Small intestine (tissue), 7 donors: ENCODE measurements at regions not wholly inside any gene's neighbourhood (a gene's known extent, or its start where the extent isn't known, plus 50 kb on each side); places are given as distances from the start of the nearest gene placed in this dataset.

Experiments used
- DNase-seq, 2 donors: peaks; one replicate each; pipeline versions ENCODE4 v3.0.0 to v3.0.0-alpha.2; 2013
- FAIRE-seq: peaks from 2 replicates; lab custom pipeline; 2012; peaks lifted over from hg19 to GRCh38; lab: Jason Lieb, UNC
- H3K27ac ChIP-seq, 3 donors: one replicate each; pipeline ENCODE4 v1.5.1; 2013; ENCODE audit warnings: low read length in 2 of 3, mild to moderate bottlenecking in 2 of 3, control low read depth in 1 of 3, inconsistent platforms in 1 of 3, low read depth in 1 of 3, moderate library complexity in 1 of 3
- H3K27me3 ChIP-seq, 3 donors: one replicate each; pipeline ENCODE4 v1.6.1; 2013; ENCODE audit warnings: low read length in 3 of 3, inconsistent platforms in 1 of 3; ENCODE audit not compliant: control insufficient read depth in 3 of 3, insufficient read depth in 3 of 3
- H3K36me3 ChIP-seq, 3 donors: one replicate each; pipeline ENCODE4 v1.6.1; 2013; ENCODE audit warnings: low read length in 3 of 3, inconsistent platforms in 1 of 3, low read depth in 1 of 3, mild to moderate bottlenecking in 1 of 3, moderate library complexity in 1 of 3; ENCODE audit not compliant: control insufficient read depth in 3 of 3, insufficient read depth in 2 of 3
- H3K4me1 ChIP-seq, 3 donors: one replicate each; pipeline ENCODE4 v1.6.1; 2013; ENCODE audit warnings: low read length in 2 of 3, inconsistent platforms in 1 of 3, low read depth in 1 of 3, mild to moderate bottlenecking in 1 of 3, moderate library complexity in 1 of 3; ENCODE audit not compliant: control insufficient read depth in 3 of 3, insufficient read depth in 2 of 3
- H3K4me3 ChIP-seq, 3 donors: one replicate each; pipeline ENCODE4 v1.5.1; 2013; ENCODE audit warnings: low read length in 3 of 3, control low read depth in 1 of 3, inconsistent platforms in 1 of 3, low read depth in 1 of 3, mild to moderate bottlenecking in 1 of 3, moderate library complexity in 1 of 3
- H3K9me3 ChIP-seq, 2 donors: one replicate each; pipeline ENCODE4 v1.6.1; 2013; ENCODE audit warnings: low read depth in 1 of 2, low read length in 1 of 2; ENCODE audit not compliant: control insufficient read depth in 2 of 2, insufficient read depth in 1 of 2
- WGBS, 3 donors: extraction: QIAGEN DNeasy Blood & Tissue Kit; methylation state at CpG; one replicate each; pipeline ENCODE4 v1.1.7; 2013; 5-methylcytosine and 5-hydroxymethylcytosine counted together
- donor health status: healthy with polysubstance abuse.
- donor health status: control.
- donor health status: control.
- donor health status: Bipolar disorder and iron deficiency.
- donor health status: healthy.

DNA sequence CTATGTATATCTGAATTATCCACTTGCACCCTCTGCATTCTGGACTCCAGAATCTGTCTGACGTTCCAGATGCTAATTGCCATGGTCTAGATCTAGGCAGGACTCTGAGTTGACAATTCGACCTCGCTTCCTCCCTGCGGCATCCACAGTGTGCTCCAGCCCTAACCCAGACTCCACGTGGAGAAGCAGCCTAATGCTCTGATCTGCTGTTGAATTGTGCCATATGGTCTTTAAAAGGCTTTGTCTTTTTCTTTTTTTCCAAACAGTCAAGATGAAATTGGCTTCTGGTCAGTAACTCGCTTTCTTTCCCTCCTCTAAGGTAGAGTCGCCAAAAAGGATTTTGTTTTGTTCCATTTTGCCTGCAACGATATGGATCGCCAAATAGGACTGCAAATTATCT is 752.6 kb upstream of the ID2 start:
- H3K27me3 ChIP-seq, result no peaks in the 10 kb centered on the region
- WGBS, 3 donors, result 75 to 88% (median 87%) methylated on average over 9 of the region's 9 CpGs
- H3K4me3 ChIP-seq, result no peak overlapping the region
- H3K27ac ChIP-seq, result no peak overlapping the region
- no peaks in the 10 kb centered on the region for H3K36me3 ChIP-seq
- DNase-seq (no peak), FAIRE-seq (no peak)
- H3K4me1 ChIP-seq, result peaks cover 0 to 9% (median 0%) of the 10 kb centered on the region in 3 donors
- peaks cover 0 to 4% of the 10 kb centered on the region in 2 donors for H3K9me3 ChIP-seq

DNA sequence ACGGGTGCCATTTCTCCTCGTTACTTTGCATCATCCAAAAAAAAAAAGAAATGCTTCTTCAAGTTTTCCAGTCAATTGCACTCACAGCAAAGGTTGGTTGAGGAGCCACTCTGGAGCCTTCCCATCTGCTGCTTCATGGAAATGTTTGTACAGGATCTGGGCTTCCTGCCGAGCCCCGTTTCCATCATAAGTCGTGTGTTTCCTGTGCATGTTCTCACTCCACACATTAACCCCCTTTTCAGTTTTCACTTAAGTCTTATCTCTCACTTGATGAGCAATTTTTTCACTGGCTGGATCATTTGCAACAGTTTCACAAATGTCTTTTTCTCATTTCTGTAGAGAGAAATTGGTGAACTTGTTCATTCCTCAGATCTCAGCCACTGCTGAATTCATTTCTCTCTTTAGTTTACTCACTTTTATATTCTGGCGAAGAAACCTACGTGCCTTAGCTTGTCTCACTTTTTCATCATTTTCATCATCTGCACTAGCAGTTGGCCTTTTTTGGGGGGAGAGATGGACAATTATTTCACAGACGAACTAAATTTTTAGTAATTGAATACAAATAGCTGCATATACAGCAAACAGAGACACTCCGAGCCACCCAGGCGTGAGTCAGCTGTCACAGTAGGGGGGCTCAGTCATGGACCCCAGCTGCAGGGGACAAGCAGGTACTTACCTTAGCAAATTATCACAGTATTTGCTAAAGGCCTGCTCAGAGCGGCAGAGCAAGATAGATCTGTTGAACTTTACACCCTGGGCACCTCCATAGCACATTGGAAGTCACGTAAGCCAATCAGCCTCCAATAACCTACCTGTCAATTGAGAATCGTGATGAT is 750.8 kb upstream of the ID2 start:
- Histone ChIP-seq H3K4me1 (peaks cover 0 to 12% (median 0%) of the 10 kb centered on the region in 3 donors), H3K27ac (no peak overlapping the region), H3K36me3 (no peaks in the 10 kb centered on the region), H3K4me3 (no peak overlapping the region), H3K9me3 (peaks cover 0 to 4% of the 10 kb centered on the region in 2 donors), H3K27me3 (no peaks in the 10 kb centered on the region)
- 66 to 69% (median 67%) methylated on average over 13 of the region's 13 CpGs for WGBS, 3 donors
- FAIRE-seq (no peak), DNase-seq (peak in 1 of 2 donors; percentile 30)

DNA sequence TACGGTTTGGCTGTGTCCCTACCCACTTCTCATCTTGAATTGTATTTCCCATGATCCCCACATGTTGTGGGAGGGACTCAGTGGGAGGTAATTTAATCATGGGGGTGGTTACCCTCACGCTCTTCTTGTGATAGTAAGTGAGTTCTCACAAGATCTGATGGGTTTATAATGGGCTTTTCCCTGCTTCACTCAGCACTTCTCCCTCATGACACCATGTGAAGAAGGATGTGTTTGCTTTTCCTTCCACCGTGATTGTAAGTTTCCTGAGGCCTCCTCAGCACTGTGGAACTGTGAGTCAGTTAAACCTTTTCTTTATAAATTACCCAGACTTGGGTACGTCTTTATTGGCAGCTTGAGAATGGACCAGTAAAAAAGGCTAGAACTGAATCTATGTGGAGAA is 750.0 kb upstream of the ID2 start:
- WGBS, 3 donors, result 75 to 82% (median 80%) methylated on average over 4 of the region's 4 CpGs
- peaks cover 0 to 12% (median 0%) of the 10 kb centered on the region in 3 donors for H3K4me1 ChIP-seq
- DNase-seq (no peak), FAIRE-seq (no peak)
- no peak overlapping the region for H3K4me3 ChIP-seq
- H3K36me3 ChIP-seq, result no peaks in the 10 kb centered on the region
- peaks cover 0 to 4% of the 10 kb centered on the region in 2 donors for H3K9me3 ChIP-seq
- no peaks in the 10 kb centered on the region for H3K27me3 ChIP-seq
- H3K27ac ChIP-seq, result no peak overlapping the region

DNA sequence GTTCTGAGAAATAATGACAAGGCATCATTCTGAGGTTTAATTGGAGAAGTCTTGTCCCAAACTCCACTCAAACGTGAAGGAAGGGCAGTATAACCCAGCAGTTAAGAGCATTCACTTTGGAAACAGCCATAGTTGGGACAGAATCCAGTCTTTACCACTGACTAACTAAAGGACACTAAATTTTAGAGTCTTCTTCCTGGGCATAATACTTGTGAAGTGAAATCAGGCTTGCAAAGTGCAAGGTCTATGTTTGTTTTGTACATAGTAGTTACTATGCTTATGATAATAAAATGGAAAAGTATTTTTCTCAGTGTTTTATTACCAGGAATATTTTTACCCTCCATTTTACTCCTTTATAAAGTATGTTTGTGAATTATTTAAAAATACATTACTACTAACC is 748.2 kb upstream of the ID2 start:
- DNase-seq (peak in 1 of 2 donors; percentile 65), FAIRE-seq (no peak)
- WGBS, 3 donors, result 12 to 47% (median 30%) methylated on average over 1 of the region's 1 CpG
- peak overlapping the region in 1 of 3 donors; percentile 32 for H3K27ac ChIP-seq
- no peaks in the 10 kb centered on the region for H3K27me3 ChIP-seq
- H3K4me3 ChIP-seq, result no peak overlapping the region
- no peaks in the 10 kb centered on the region for H3K36me3 ChIP-seq
- peaks cover 0 to 4% of the 10 kb centered on the region in 2 donors for H3K9me3 ChIP-seq
- H3K4me1 ChIP-seq, result peaks cover 0 to 12% (median 0%) of the 10 kb centered on the region in 3 donors

DNA sequence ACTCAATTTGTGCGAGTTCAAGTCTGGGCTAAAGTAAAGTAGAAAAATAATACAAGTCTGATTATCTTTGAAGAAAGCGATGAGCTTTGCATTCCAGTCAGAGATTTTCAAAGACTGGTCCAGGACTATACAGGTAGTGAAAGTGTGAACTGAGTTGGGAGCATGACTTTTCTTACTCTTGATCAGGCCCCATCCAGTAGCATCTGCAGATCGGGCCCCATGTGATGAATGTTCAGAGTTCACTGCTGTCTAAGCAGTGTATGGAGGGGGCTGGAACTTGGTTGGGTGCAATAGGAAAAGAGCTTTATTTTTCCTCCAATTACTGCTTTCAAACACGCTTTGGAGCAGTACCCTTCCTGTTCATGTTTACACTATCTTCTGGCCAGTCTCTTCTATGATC is 747.4 kb upstream of the ID2 start:
- peak overlapping the region in 1 of 3 donors; percentile 32 for H3K27ac ChIP-seq

DNA sequence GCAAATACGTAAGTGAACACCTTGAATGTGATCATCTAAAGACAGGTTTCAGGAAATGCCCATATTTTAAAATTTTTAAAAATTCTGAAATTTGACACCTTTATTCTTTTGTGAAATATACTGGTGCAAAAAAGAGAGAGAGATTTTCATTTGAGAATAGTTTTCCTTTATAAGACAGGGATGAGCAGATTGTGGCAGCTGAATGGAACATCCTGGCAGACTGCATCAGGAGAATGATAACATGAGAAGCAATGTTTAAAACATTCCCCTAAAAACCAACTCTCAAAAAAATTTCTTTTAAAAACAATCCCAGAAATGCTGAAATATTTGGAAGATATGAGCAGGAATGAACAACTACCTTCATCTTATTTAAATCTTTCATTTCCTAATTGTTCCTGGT is 744.8 kb upstream of the ID2 start:
- Histone ChIP-seq H3K4me1 (peaks cover 0 to 29% (median 0%) of the 10 kb centered on the region in 3 donors), H3K27ac (no peak overlapping the region), H3K27me3 (no peaks in the 10 kb centered on the region), H3K9me3 (no peaks in the 10 kb centered on the region), H3K36me3 (no peaks in the 10 kb centered on the region), H3K4me3 (no peak overlapping the region)
- 96 to 100% (median 97%) methylated on average over 1 of the region's 1 CpG for WGBS, 3 donors
- FAIRE-seq, result no peak
- no peak for DNase-seq

More for the DNA sequence above, 747.4 kb upstream of the ID2 start:
- 93% methylated on average over 4 of the region's 4 CpGs for WGBS, 3 donors
- H3K4me1 ChIP-seq, result peaks cover 0 to 18% (median 0%) of the 10 kb centered on the region in 3 donors
- no peaks in the 10 kb centered on the region for H3K36me3 ChIP-seq
- FAIRE-seq, result no peak
- no peaks in the 10 kb centered on the region for H3K27me3 ChIP-seq
- no peak overlapping the region for H3K4me3 ChIP-seq
- peak in 1 of 2 donors; percentile 66 for DNase-seq
- H3K9me3 ChIP-seq, result peaks cover 0 to 4% of the 10 kb centered on the region in 2 donors

DNA sequence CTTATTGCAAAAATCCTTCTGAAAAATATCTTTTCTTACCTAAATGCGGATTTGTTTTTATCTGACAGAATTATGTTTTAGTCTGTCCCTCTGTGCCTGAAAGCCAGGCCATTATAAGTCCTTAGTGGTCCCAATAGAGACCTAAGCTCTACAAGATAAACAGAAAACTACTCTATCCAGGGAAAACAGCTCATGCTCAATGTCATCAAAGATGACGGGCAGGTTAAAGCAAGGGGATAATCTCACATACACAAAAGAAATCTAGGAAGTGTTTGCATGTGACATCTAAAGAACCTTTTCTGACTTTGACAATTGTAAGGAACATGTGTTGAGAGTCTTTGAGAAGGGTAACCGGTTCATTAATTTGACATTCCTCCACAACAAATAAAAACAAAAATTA is 741.1 kb upstream of the ID2 start:
- Histone ChIP-seq H3K9me3 (no peaks in the 10 kb centered on the region), H3K27ac (peak overlapping the region in 1 of 3 donors; percentile 87), H3K4me3 (no peak overlapping the region), H3K4me1 (peaks cover 0 to 17% (median 0%) of the 10 kb centered on the region in 3 donors), H3K36me3 (no peaks in the 10 kb centered on the region), H3K27me3 (no peaks in the 10 kb centered on the region)
- WGBS, 3 donors, result 93 to 96% (median 93%) methylated on average over 3 of the region's 3 CpGs
- FAIRE-seq (no peak), DNase-seq (no peak)

DNA sequence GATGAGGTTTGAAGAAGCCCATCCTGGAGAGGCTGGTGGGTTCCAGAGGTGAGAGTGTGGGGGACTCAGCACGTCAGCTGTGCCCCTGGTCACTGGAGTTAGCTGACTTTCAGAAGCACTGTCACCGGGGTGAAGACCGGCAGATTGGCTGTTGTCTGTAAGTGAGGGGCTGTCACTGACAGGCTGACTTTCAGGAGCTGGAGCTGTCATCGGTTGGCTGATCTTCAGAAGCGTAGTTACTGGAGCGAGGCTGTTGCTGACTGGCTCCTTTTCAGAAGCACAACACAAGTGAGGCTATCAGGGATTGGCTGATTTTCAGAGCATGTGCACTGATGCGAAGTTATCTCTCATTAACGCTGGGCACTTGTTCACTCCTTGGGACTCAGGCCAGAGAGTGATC is 738.4 kb upstream of the ID2 start:
- DNase-seq, result no peak
- Histone ChIP-seq H3K27ac (no peak overlapping the region), H3K4me1 (peaks cover 0 to 17% (median 0%) of the 10 kb centered on the region in 3 donors), H3K9me3 (no peaks in the 10 kb centered on the region), H3K36me3 (no peaks in the 10 kb centered on the region), H3K4me3 (no peak overlapping the region), H3K27me3 (no peaks in the 10 kb centered on the region)
- WGBS, 3 donors, result 75 to 80% (median 77%) methylated on average over 8 of the region's 8 CpGs
- no peak for FAIRE-seq
